ENCODE measurements at regions not wholly inside any gene's neighbourhood (a gene's known extent, or its start where the extent isn't known, plus 50 kb on each side); places are given as distances from the start of the nearest gene placed in this dataset.

GRCh38 chr3:22129101-22129500 lies 378.1 kb upstream of the ZNF385D start:
- no peak overlapping the region for H3K4me3 Mint-ChIP-seq
- H3K27me3 Mint-ChIP-seq (ENCODE audit: low read depth), result no peaks in the 10 kb centered on the region
- no peaks in the 10 kb centered on the region for H3K36me3 Mint-ChIP-seq (ENCODE audit: low read depth)
- H3K27ac Mint-ChIP-seq, result no peak overlapping the region
- no peaks in the 10 kb centered on the region for H3K4me1 Mint-ChIP-seq (ENCODE audit: low read depth)
- no peaks in the 10 kb centered on the region for H3K9me3 Mint-ChIP-seq

DNA sequence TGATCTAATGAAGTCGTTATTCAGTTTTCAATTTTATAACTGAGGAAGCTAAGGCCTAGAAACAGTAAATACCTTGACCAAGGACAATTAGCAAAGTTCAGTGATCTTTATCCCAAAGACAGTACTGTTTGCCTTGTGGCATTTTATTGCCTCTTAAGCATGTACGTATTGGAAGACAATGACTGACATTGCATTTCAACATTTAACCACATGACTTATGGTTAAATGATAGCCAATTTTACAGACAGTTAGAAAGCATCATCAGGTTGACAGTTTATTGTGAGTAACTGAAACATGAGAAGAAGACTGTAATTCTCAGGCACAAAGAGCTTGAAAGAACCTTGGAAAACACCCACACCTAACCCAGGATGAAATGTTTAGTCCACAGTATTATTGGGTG lies 390.8 kb upstream of the ZNF385D start:
- Mint-ChIP-seq H3K9me3 (no peaks in the 10 kb centered on the region), H3K27me3 (ENCODE audit: low read depth) (no peaks in the 10 kb centered on the region), H3K27ac (no peak overlapping the region), H3K36me3 (ENCODE audit: low read depth) (no peaks in the 10 kb centered on the region), H3K4me3 (no peak overlapping the region), H3K4me1 (ENCODE audit: low read depth) (no peaks in the 10 kb centered on the region)

- no peaks in the 10 kb centered on the region for H3K4me1 Mint-ChIP-seq (ENCODE audit: low read depth)
- H3K4me3 Mint-ChIP-seq, result no peak overlapping the region
- H3K36me3 Mint-ChIP-seq (ENCODE audit: low read depth), result no peaks in the 10 kb centered on the region
- H3K9me3 Mint-ChIP-seq, result no peaks in the 10 kb centered on the region
- H3K27ac Mint-ChIP-seq, result no peak overlapping the region
- H3K27me3 Mint-ChIP-seq (ENCODE audit: low read depth), result no peaks in the 10 kb centered on the region
These were observed 396.2 kb upstream of the ZNF385D start for GRCh38 chr3:22147161-22147560.

DNA sequence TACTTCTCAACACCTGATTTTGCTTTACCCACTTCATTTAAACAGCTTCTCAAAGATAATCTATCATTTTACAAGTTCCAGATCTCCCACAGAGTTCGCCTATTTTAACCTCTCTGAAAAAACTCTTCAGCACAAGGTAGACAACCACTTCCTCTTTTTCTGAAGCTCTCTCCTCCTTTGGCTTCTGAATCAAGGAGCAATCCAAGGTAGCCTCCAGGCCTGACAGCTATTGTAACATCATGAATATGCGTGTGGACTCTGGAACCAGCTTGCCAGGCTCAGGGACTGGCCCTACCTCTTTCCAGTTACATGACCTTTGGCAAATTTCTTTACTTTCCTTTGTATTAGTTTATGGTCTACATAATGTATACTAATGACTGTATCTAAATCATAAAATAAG lies 405.9 kb upstream of the ZNF385D start:
- Mint-ChIP-seq H3K4me3 (no peak overlapping the region), H3K27ac (no peak overlapping the region), H3K9me3 (no peaks in the 10 kb centered on the region), H3K4me1 (ENCODE audit: low read depth) (no peaks in the 10 kb centered on the region), H3K27me3 (ENCODE audit: low read depth) (no peaks in the 10 kb centered on the region), H3K36me3 (ENCODE audit: low read depth) (no peaks in the 10 kb centered on the region)

GRCh38 chr3:22157848-22158247 lies 406.8 kb upstream of the ZNF385D start:
- Mint-ChIP-seq H3K9me3 (no peaks in the 10 kb centered on the region), H3K27ac (no peak overlapping the region), H3K27me3 (ENCODE audit: low read depth) (no peaks in the 10 kb centered on the region), H3K36me3 (ENCODE audit: low read depth) (no peaks in the 10 kb centered on the region), H3K4me3 (no peak overlapping the region), H3K4me1 (ENCODE audit: low read depth) (no peaks in the 10 kb centered on the region)

- Mint-ChIP-seq H3K4me1 (ENCODE audit: low read depth) (no peaks in the 10 kb centered on the region), H3K27ac (no peak overlapping the region), H3K9me3 (no peaks in the 10 kb centered on the region), H3K36me3 (ENCODE audit: low read depth) (no peaks in the 10 kb centered on the region), H3K27me3 (ENCODE audit: low read depth) (no peaks in the 10 kb centered on the region), H3K4me3 (no peak overlapping the region)
These were observed 408.1 kb upstream of the ZNF385D start for GRCh38 chr3:22159004-22159695.

- Mint-ChIP-seq H3K27ac (no peak overlapping the region), H3K4me1 (ENCODE audit: low read depth) (no peaks in the 10 kb centered on the region), H3K27me3 (ENCODE audit: low read depth) (no peaks in the 10 kb centered on the region), H3K36me3 (ENCODE audit: low read depth) (no peaks in the 10 kb centered on the region), H3K4me3 (no peak overlapping the region), H3K9me3 (no peaks in the 10 kb centered on the region)
These were observed 410.3 kb upstream of the ZNF385D start for GRCh38 chr3:22161315-22161714.

DNA sequence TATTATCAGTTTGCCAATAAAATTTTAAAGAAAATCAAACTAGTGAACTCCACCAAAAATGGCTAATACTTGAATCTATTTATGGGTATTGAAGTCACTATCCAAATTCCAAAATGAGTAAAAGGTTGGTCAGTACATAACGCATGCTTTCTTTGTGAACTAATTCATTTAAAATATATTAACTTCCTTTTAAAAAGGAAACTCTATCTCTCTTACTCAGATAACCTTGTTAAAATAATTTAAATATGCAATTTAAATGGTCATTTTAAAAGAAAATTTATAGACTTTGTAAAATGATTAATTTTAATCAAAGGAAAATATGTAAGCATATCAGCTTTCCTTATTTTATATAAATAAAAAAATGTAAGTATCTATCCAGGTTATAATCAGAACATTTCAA lies 419.4 kb upstream of the ZNF385D start:
- H3K27me3 Mint-ChIP-seq (ENCODE audit: low read depth), result no peaks in the 10 kb centered on the region
- H3K9me3 Mint-ChIP-seq, result peaks cover 3% of the 10 kb centered on the region
- H3K27ac Mint-ChIP-seq, result no peak overlapping the region
- no peaks in the 10 kb centered on the region for H3K4me1 Mint-ChIP-seq (ENCODE audit: low read depth)
- no peak overlapping the region for H3K4me3 Mint-ChIP-seq
- H3K36me3 Mint-ChIP-seq (ENCODE audit: low read depth), result no peaks in the 10 kb centered on the region

DNA sequence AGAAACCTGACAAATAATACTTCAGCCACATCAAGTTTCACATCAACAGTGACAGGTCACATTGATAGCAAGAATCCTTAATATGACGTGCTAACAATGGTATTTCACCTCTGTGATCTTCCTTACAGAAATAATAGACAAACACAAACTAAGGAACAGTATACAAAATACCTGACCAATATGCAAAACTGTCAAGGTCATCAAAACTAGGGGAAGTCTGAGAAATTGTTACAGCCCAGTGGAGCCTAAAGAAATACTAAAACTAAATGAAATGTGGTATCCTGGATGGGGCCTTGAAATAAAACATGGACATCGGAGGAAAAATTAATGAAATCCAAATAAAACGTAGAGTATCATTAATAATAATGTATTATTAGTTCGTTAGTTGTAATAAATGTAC lies 422.0 kb upstream of the ZNF385D start:
- Mint-ChIP-seq H3K27ac (no peak overlapping the region), H3K9me3 (peaks cover 3% of the 10 kb centered on the region), H3K4me1 (ENCODE audit: low read depth) (no peaks in the 10 kb centered on the region), H3K27me3 (ENCODE audit: low read depth) (no peaks in the 10 kb centered on the region), H3K36me3 (ENCODE audit: low read depth) (no peaks in the 10 kb centered on the region), H3K4me3 (no peak overlapping the region)

- Mint-ChIP-seq H3K27me3 (ENCODE audit: low read depth) (no peaks in the 10 kb centered on the region), H3K27ac (no peak overlapping the region), H3K36me3 (ENCODE audit: low read depth) (no peaks in the 10 kb centered on the region), H3K9me3 (peaks cover 7% of the 10 kb centered on the region), H3K4me1 (ENCODE audit: low read depth) (no peaks in the 10 kb centered on the region), H3K4me3 (no peak overlapping the region)
These were observed 424.9 kb upstream of the ZNF385D start for GRCh38 chr3:22175947-22176346.

DNA sequence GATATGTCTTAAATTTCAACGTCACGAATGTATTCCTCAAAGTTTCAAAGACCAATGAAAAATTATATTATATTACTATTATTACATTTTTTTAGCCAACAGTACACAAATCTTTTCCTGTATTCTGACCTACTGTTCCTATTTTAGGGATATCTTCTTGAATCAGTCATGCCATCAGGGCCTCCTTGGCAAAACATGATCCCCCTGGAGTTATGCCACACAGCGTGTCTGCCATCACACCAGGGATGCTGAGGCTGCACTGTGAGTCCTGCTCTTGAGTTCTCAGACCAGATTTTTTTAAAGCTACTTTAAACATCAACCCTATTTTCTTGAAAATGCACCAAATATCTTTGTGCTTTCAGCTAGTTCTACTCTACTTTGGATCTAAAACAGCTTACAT lies 425.9 kb upstream of the ZNF385D start:
- Mint-ChIP-seq H3K36me3 (ENCODE audit: low read depth) (no peaks in the 10 kb centered on the region), H3K9me3 (peaks cover 7% of the 10 kb centered on the region), H3K4me1 (ENCODE audit: low read depth) (no peaks in the 10 kb centered on the region), H3K4me3 (no peak overlapping the region), H3K27ac (no peak overlapping the region), H3K27me3 (ENCODE audit: low read depth) (no peaks in the 10 kb centered on the region)

GRCh38 chr3:22189616-22190015 lies 438.6 kb upstream of the ZNF385D start:
- Mint-ChIP-seq H3K9me3 (no peaks in the 10 kb centered on the region), H3K4me1 (ENCODE audit: low read depth) (no peaks in the 10 kb centered on the region), H3K36me3 (ENCODE audit: low read depth) (no peaks in the 10 kb centered on the region), H3K27me3 (ENCODE audit: low read depth) (no peaks in the 10 kb centered on the region), H3K27ac (no peak overlapping the region), H3K4me3 (no peak overlapping the region)

GRCh38 chr3:22199095-22199494 lies 448.1 kb upstream of the ZNF385D start:
- no peaks in the 10 kb centered on the region for H3K27me3 Mint-ChIP-seq (ENCODE audit: low read depth)
- H3K27ac Mint-ChIP-seq, result no peak overlapping the region
- no peak overlapping the region for H3K4me3 Mint-ChIP-seq
- no peaks in the 10 kb centered on the region for H3K36me3 Mint-ChIP-seq (ENCODE audit: low read depth)
- peaks cover 11% of the 10 kb centered on the region for H3K9me3 Mint-ChIP-seq
- H3K4me1 Mint-ChIP-seq (ENCODE audit: low read depth), result no peaks in the 10 kb centered on the region

GRCh38 chr3:22208844-22209243 lies 457.8 kb upstream of the ZNF385D start:
- H3K4me3 Mint-ChIP-seq, result no peak overlapping the region
- no peaks in the 10 kb centered on the region for H3K4me1 Mint-ChIP-seq (ENCODE audit: low read depth)
- H3K27me3 Mint-ChIP-seq (ENCODE audit: low read depth), result no peaks in the 10 kb centered on the region
- H3K9me3 Mint-ChIP-seq, result no peaks in the 10 kb centered on the region
- H3K27ac Mint-ChIP-seq, result no peak overlapping the region
- no peaks in the 10 kb centered on the region for H3K36me3 Mint-ChIP-seq (ENCODE audit: low read depth)

DNA sequence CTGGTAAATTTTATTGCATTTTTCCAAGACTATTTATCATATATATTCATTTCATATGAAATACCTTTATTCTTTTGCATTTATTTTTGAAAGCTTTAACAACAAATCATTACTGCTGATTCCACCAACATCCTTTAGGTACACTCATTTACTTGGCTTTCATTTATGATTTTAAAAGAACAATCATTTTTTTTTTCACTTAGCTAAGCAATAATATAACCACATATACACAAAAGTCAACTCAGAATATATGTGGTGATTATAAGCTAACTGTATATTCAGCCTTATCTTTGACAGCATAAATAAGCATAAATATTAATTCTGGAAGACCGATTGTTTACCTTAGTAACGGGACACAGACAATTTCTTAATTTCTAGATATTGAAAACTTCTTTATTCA lies 458.6 kb upstream of the ZNF385D start:
- H3K4me1 Mint-ChIP-seq (ENCODE audit: low read depth), result no peaks in the 10 kb centered on the region
- H3K27ac Mint-ChIP-seq, result no peak overlapping the region
- H3K36me3 Mint-ChIP-seq (ENCODE audit: low read depth), result no peaks in the 10 kb centered on the region
- H3K27me3 Mint-ChIP-seq (ENCODE audit: low read depth), result no peaks in the 10 kb centered on the region
- no peaks in the 10 kb centered on the region for H3K9me3 Mint-ChIP-seq
- H3K4me3 Mint-ChIP-seq, result no peak overlapping the region

DNA sequence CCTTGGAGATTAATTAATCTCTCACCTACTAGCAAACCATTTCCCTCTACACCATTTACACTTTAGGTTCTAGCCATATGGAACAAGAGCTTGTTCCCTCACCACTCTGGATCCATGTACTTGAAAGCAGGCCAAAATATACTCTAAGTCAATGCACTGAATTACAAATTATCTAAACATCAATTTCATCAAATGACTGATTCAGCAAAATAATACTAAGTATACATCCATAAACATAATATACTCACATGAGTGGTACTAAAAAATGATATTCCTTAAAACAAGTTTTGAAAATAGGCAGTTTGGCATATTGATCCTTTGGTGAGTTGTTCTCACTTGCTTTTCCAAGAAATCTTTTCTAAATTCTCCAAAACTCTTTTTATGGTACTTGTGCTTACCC lies 459.7 kb upstream of the ZNF385D start:
- H3K4me3 Mint-ChIP-seq, result no peak overlapping the region
- H3K27ac Mint-ChIP-seq, result no peak overlapping the region
- H3K27me3 Mint-ChIP-seq (ENCODE audit: low read depth), result no peaks in the 10 kb centered on the region
- no peaks in the 10 kb centered on the region for H3K4me1 Mint-ChIP-seq (ENCODE audit: low read depth)
- H3K9me3 Mint-ChIP-seq, result no peaks in the 10 kb centered on the region
- no peaks in the 10 kb centered on the region for H3K36me3 Mint-ChIP-seq (ENCODE audit: low read depth)

Data from T-helper 1 cell treated with Interleukin-12 subunit alpha and Interleukin-12 subunit beta and Interleukin-4 antibody, amounts not matched to agents 30 μg/mL and 1 μg/mL, for 36 hours (primary cell).